ENCODE measurements at regions not wholly inside any gene's neighbourhood (a gene's known extent, or its start where the extent isn't known, plus 50 kb on each side); places are given as distances from the start of the nearest gene placed in this dataset.

DNA sequence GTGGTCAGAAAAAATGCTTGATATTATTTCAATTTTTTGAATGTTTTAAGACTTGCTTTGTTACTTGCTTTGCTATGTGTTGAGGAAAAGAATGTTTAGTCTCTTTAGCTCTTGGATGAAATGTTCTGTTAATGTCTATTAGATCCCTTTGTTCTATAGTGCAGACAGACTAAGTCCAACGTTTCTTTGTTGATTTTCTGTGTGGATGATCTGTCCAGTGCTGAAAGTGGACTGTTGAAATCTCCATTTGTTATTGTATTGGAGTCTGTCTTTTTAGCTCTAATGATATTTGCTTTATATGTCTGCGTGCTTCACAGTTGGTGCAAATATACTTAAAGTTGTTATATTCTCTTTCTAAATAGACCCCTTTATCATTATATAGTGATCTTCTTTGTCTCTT is 220.6 kb downstream of the GUCY2F start:
- TF ChIP-seq, protein P1, sequence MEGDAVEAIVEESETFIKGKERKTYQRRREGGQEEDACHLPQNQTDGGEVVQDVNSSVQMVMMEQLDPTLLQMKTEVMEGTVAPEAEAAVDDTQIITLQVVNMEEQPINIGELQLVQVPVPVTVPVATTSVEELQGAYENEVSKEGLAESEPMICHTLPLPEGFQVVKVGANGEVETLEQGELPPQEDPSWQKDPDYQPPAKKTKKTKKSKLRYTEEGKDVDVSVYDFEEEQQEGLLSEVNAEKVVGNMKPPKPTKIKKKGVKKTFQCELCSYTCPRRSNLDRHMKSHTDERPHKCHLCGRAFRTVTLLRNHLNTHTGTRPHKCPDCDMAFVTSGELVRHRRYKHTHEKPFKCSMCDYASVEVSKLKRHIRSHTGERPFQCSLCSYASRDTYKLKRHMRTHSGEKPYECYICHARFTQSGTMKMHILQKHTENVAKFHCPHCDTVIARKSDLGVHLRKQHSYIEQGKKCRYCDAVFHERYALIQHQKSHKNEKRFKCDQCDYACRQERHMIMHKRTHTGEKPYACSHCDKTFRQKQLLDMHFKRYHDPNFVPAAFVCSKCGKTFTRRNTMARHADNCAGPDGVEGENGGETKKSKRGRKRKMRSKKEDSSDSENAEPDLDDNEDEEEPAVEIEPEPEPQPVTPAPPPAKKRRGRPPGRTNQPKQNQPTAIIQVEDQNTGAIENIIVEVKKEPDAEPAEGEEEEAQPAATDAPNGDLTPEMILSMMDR (IDR thresholded peaks at IDR 0.05; ENCODE audit: control insufficient read depth, extremely low read depth, insufficient read depth): no peak
- H3K4me3 ChIP-seq (ENCODE audit: low read depth, low read length): no peak overlapping the region
- DNase-seq (ENCODE audit: low read depth): no peak

DNA sequence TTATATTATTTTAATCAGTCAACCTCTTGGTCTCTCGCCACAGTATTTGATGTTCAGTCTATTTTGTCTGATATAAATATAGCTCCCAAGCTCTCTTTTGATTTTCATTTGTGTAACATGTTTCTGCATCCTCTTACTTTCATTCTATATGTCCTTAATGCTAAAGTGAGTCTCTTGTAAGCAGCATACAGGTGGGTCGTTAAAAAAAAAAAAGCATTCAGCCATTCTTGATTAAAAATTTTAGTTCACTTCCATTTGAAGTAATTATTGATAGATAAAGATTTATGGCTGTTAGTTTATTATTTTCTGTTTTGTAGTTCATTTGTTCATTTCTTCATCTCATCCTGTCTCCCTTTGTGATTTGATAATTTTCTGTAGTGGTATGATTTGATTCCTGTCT is 229.1 kb downstream of the GUCY2F start:
- DNase-seq (ENCODE audit: low read depth): no peak
- H3K4me3 ChIP-seq (ENCODE audit: low read depth, low read length): no peak overlapping the region
- TF ChIP-seq, protein P1 (IDR thresholded peaks at IDR 0.05; ENCODE audit: control insufficient read depth, extremely low read depth, insufficient read depth): no peak

DNA sequence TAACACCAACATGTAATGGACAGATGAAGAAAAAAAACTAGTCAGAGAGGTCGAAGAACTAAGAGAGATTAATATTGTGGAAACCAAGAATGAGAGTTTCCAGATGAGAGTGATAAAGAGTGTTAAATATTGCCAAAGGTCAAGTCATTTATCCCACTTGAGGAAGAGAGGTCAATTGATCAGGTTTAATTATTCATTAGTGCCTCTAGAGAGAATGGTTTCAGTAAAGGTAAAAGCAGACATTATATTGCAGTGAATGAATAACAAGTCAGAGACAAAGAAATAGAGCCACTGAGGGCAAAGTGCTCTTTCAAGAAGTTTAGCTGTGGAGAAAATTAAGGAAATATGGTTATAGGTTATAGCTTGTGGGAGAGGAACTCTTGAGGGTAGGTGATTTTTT is 263.1 kb downstream of the GUCY2F start:
- TF ChIP-seq, protein P1 (IDR thresholded peaks at IDR 0.05; ENCODE audit: control insufficient read depth, extremely low read depth, insufficient read depth): no peak
- no peak for DNase-seq (ENCODE audit: low read depth)
- H3K4me3 ChIP-seq (ENCODE audit: low read depth, low read length): no peak overlapping the region

DNA sequence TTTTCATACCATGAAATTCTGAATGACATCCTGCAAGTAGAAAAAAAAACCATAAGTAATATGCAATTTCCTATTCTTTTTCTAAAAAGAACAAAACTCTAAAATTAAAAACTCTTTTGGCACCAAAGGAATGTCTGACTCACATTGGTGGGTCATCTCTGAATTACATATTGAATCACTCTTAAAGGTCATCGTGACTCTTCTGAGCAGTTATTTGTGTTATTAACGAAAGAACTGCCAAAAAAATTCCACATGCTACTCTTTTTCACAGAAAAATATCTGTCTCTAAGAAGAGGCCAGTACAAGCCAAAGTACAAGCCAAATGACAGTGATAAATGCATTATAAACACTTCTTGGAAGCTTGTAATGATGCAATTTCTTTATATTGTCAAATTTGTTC is 282.2 kb downstream of the GUCY2F start:
- TF ChIP-seq, protein P1 (IDR thresholded peaks at IDR 0.05; ENCODE audit: control insufficient read depth, extremely low read depth, insufficient read depth): no peak
- H3K4me3 ChIP-seq (ENCODE audit: low read depth, low read length): no peak overlapping the region
- no peak for DNase-seq (ENCODE audit: low read depth)

DNA sequence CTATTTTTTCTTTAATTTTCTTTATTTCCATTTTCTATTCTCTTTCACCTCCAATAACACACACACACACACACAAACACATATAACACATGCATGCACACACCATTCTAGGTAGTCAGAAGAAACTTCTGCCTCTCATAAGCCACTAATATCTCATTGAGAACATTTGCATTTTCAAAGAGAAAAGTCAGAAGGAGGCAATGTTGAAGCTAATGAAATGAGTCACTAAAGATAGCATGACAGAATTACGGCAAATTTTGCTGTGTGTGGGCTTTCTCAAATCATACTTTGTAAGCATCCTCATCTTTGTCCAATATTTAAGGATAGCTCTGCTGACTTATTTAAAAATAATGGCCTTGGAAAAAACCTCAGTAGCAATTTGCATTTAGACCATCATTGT is 291.3 kb downstream of the GUCY2F start:
- TF ChIP-seq, protein P1 (IDR thresholded peaks at IDR 0.05; ENCODE audit: control insufficient read depth, extremely low read depth, insufficient read depth): no peak
- no peak for DNase-seq (ENCODE audit: low read depth)
- no peak overlapping the region for H3K4me3 ChIP-seq (ENCODE audit: low read depth, low read length)

DNA sequence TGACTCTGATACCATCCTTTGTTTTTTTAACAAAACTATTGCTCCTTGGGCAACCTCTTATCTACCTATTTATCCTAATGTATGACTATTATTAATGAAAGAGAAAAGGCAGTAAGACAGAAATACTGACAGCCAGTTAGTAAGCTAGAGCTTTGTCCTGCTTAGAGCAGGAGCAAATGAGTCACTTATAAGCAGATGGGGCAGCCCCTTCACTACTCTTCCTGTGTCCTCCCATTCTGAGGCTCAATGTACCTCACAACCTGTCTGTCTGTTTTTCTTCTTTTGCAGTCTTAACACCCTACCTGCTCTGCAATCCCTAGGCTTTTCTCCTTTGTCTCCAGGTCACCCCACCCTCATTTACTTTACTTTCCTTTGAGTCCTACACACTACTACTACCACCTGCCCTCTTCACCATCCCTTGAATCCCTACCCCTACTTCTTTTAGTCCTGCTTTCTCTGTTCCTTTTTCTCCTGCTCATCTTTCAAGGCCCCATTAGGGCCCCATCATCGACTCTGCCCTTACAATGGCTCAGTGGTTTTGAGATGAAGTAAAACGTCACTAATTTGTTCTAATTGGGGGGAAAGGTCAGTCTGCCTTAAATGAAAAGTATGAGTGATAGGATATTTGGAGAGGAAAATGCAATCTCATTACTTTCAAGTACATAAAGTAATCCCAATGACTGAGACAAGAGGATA is 294.3 kb downstream of the GUCY2F start:
- H3K4me3 ChIP-seq (ENCODE audit: low read depth, low read length): no peak overlapping the region
- no peak for DNase-seq (ENCODE audit: low read depth)
- TF ChIP-seq, protein P1 (IDR thresholded peaks at IDR 0.05; ENCODE audit: control insufficient read depth, extremely low read depth, insufficient read depth): no peak

DNA sequence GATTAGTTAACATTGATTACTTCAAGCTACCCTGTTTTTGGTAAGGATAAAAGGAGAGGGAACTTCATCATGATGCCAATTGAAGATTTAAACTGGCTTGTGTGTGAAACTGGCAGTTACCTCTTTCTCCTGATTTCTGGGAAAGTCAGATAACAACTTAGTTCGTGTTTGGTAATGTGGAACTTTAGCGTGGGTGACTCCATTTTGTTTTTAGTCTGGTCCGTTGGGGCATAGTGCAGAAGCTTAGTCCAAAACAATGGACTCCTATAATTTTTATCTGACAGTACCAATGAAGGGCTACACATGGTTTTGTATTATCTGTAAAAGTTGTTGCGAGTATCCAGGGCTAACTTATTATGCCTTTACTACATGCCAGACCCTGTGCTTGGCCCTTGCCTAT is 294.9 kb downstream of the GUCY2F start:
- DNase-seq (ENCODE audit: low read depth): no peak

More for the DNA sequence above, 294.9 kb downstream of the GUCY2F start:
- H3K4me3 ChIP-seq (ENCODE audit: low read depth, low read length): no peak overlapping the region
- TF ChIP-seq, protein P1 (IDR thresholded peaks at IDR 0.05; ENCODE audit: control insufficient read depth, extremely low read depth, insufficient read depth): no peak
